Memory B cell (primary cell): ENCODE measurements at regions not wholly inside any gene's neighbourhood (a gene's known extent, or its start where the extent isn't known, plus 50 kb on each side); places are given as distances from the start of the nearest gene placed in this dataset.
"Not testable (repeated sequence)": the region's sequence is repeated elsewhere in the genome, so short reads cannot be mapped to it uniquely, and the experiment has no call there.

ENCODE experiments used
- ATAC-seq: fragments of 150-1000 bp; cut with Tn5 transposase; 2 replicates; pipeline ENCODE4 v1.10.0; 2021; ENCODE audit warnings: low read depth, mild to moderate bottlenecking, moderate library complexity
- DNase-seq, 2 donors: peaks; one replicate each; pipeline ENCODE4 v3.0.0; 2022; ENCODE audit warnings: low spot score in 2 of 2
- H3K27ac Mint-ChIP-seq: one replicate; pipeline ENCODE4 v1.8.0; 2022; ENCODE audit warnings: mild to moderate bottlenecking, moderate library complexity, mixed read lengths
- H3K27me3 Mint-ChIP-seq: one replicate; pipeline ENCODE4 v1.8.0; 2022; ENCODE audit warnings: mixed read lengths
- H3K36me3 Mint-ChIP-seq: one replicate; pipeline ENCODE4 v1.8.0; 2022; ENCODE audit warnings: mild to moderate bottlenecking, mixed read lengths
- H3K4me1 Mint-ChIP-seq: one replicate; pipeline ENCODE4 v1.8.0; 2022; ENCODE audit warnings: mixed read lengths
- H3K4me3 Mint-ChIP-seq: one replicate; pipeline ENCODE4 v1.8.0; 2022; ENCODE audit warnings: mild to moderate bottlenecking, moderate library complexity, mixed read lengths
- H3K9me3 Mint-ChIP-seq: one replicate; pipeline ENCODE4 v1.8.0; 2022; ENCODE audit warnings: mixed read lengths

GRCh38 chr4:112086036-112086434, 59.2 kb upstream of the FAM241A start:
- Mint-ChIP-seq H3K27ac (no peak overlapping the region), H3K4me1 (peaks cover 3% of the 10 kb centered on the region), H3K9me3 (no peaks in the 10 kb centered on the region), H3K27me3 (peaks cover 2% of the 10 kb centered on the region), H3K4me3 (no peak overlapping the region), H3K36me3 (no peaks in the 10 kb centered on the region)
- ATAC-seq (no peak), DNase-seq (no peak)

GRCh38 chr4:112086661-112087060, 58.6 kb upstream of the FAM241A start:
- not testable (repeated sequence) for ATAC-seq, H3K27ac Mint-ChIP-seq, H3K4me1 Mint-ChIP-seq, H3K36me3 Mint-ChIP-seq, H3K9me3 Mint-ChIP-seq, H3K27me3 Mint-ChIP-seq, DNase-seq, H3K4me3 Mint-ChIP-seq

GRCh38 chr4:112092330-112092729, 52.9 kb upstream of the FAM241A start:
- not testable (repeated sequence) for H3K9me3 Mint-ChIP-seq, H3K4me3 Mint-ChIP-seq, H3K27me3 Mint-ChIP-seq, H3K36me3 Mint-ChIP-seq, ATAC-seq, H3K27ac Mint-ChIP-seq, H3K4me1 Mint-ChIP-seq, DNase-seq

DNA sequence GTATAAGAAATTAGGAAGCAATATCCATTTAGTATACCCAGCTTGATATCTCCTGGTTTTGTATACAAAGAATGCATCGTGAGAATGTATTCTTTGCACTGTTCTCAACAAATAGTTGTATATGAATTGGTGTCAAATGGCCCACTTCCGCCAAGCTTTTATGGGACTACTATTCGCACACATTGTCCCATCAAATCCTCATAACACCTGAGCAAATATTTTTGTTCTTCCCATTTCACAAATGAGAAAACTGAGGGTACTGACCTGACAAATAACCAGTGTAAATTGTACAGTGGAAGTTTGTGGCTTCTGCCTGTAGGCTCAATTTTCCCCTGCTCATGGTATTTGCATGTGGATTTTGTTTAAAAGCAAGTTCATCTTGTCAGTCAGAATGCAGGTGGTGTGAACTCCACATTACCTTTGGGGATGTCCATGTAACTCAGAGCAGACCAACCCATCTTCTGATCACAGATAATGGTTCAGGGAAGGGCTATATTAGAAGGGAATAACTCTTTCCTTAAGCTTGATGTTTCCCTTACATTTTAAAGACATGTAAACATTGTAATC, 51.5 kb upstream of the FAM241A start:
- Mint-ChIP-seq H3K27ac (no peak overlapping the region), H3K4me3 (no peak overlapping the region), H3K27me3 (peaks cover 4% of the 10 kb centered on the region), H3K36me3 (no peaks in the 10 kb centered on the region), H3K9me3 (no peaks in the 10 kb centered on the region), H3K4me1 (no peaks in the 10 kb centered on the region)
- DNase-seq (no peak), ATAC-seq (no peak)

DNA sequence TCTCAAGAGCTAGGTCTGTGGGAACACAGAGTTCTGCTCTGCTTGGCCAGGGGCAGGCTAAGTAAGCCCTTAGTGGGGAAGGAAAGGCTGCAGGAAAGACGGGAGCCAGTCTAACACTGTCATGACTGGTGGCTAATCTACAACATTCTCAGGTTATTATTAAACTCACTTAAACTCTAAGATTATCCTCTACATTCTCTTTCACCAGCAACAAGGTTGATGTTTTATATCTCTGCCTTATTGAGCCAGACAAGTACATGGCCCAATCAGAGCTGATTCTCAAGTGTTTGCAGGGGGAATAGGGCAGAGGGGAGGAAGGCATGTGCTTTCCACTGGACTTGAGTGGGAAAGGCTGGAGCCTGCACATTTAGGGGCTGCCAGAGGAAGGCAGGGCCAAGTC, 50.9 kb upstream of the FAM241A start:
- Mint-ChIP-seq H3K27ac (no peak overlapping the region), H3K9me3 (no peaks in the 10 kb centered on the region), H3K36me3 (no peaks in the 10 kb centered on the region), H3K27me3 (peaks cover 5% of the 10 kb centered on the region), H3K4me1 (no peaks in the 10 kb centered on the region), H3K4me3 (no peak overlapping the region)
- DNase-seq (no peak), ATAC-seq (no peak)
